HepG2 (cell line): ENCODE measurements at regions not wholly inside any gene's neighbourhood (a gene's known extent, or its start where the extent isn't known, plus 50 kb on each side); places are given as distances from the start of the nearest gene placed in this dataset.

Experiments used
- ATAC-seq: fragments of 200-7000 bp; cut with Tn5 transposase; 3 replicates; pipeline ENCODE4 v1.9.1; 2020; ENCODE audit warnings: mild to moderate bottlenecking, moderate library complexity
- BruUV-seq: library from RNA; stranded (reverse); fragments of 400-500 nt; replicated peaks from 2 replicates; lab custom pipeline; 2021; lab: Mats Ljungman, UMichigan
- CTCF ChIA-PET: fragments of 300-600 bp; formaldehyde crosslinking; extraction: SDS; loops from one replicate; lab custom pipeline; 2021; ENCODE audit warnings: low total read pairs, inconsistent platforms, low intra/inter-chr PET ratio; lab: Yijun Ruan, JAX
- POLR2A ChIA-PET: fragments of 350-600 bp; sonication (Branson Sonifier 250); formaldehyde crosslinking; loops from one replicate; lab custom pipeline; 2020; ENCODE audit warnings: antibody characterized with exemption, inconsistent platforms; lab: Yijun Ruan, JAX
- DNase-seq: peaks from one replicate; pipeline ENCODE4 v3.0.0-alpha.2; 2015; ENCODE audit warnings: low spot score
- FAIRE-seq: peaks from 3 replicates; lab custom pipeline; 2011; peaks lifted over from hg19 to GRCh38; lab: Jason Lieb, UNC
- H2AFZ ChIP-seq: one replicate; pipeline ENCODE4 v1.6.1; 2011; ENCODE audit warnings: low read length, inconsistent platforms
- H3K27ac ChIP-seq: fragments of 300-600 bp; 3 replicates; pipeline ENCODE4 v1.8.0; 2011; ENCODE audit warnings: mixed run types, mild to moderate bottlenecking, mixed read lengths, low read length, inconsistent platforms; ENCODE audit not compliant: insufficient read depth; ENCODE audit errors: extremely low read length
- H3K27me3 ChIP-seq, 2 experiments: fragments of 200-600 bp in 1 of 2; 2 replicates in 1 of 2; 3 replicates in 1 of 2; pipeline versions ENCODE4 v1.6.0 to v1.8.0; 2011; ENCODE audit warnings: low read length in 2 of 2, mild to moderate bottlenecking in 2 of 2, moderate library complexity in 2 of 2, inconsistent platforms in 1 of 2; ENCODE audit not compliant: insufficient read depth in 2 of 2, control insufficient read depth in 1 of 2
- H3K36me3 ChIP-seq, 2 experiments: fragments of 200-600 bp in 1 of 2; replicated peaks in 1 of 2; 2 replicates in 1 of 2; 3 replicates in 1 of 2; pipeline versions ENCODE4 v1.5.1 to v1.8.0; 2011; ENCODE audit warnings: low read length in 2 of 2, inconsistent platforms in 1 of 2; ENCODE audit not compliant: insufficient read depth in 2 of 2, control insufficient read depth in 1 of 2
- H3K4me1 ChIP-seq: 2 replicates; pipeline ENCODE4 v1.5.1; 2012; ENCODE audit warnings: low read length, inconsistent platforms; ENCODE audit not compliant: insufficient read depth
- H3K4me2 ChIP-seq: 2 replicates; pipeline ENCODE4 v1.6.0; 2011; ENCODE audit warnings: low read depth, low read length, inconsistent platforms
- H3K4me3 ChIP-seq, 3 experiments: fragments of 200-600 bp in 1 of 3; sonication (generic), shearing (Covaris generic) in 1 of 3; replicated peaks in 1 of 3; 2 replicates each; pipeline ENCODE4 v1.5.1; 2011 to 2016; ENCODE audit warnings: low read length in 3 of 3, inconsistent platforms in 2 of 3, low read depth in 2 of 3, mild to moderate bottlenecking in 2 of 3, control low read depth in 1 of 3, mixed read lengths in 1 of 3; ENCODE audit not compliant: insufficient read depth in 1 of 3
- H3K79me2 ChIP-seq: one replicate; pipeline ENCODE4 v1.6.1; 2011; ENCODE audit warnings: low read length, inconsistent platforms; ENCODE audit not compliant: insufficient read depth
- H3K9ac ChIP-seq: 2 replicates; pipeline ENCODE4 v1.6.0; 2011; ENCODE audit warnings: mild to moderate bottlenecking, low read depth, low read length, inconsistent platforms; ENCODE audit not compliant: insufficient read depth
- H3K9me3 ChIP-seq: 2 replicates; pipeline ENCODE4 v1.5.1; 2012; ENCODE audit warnings: mild to moderate bottlenecking, low read length
- H4K20me1 ChIP-seq: 2 replicates; pipeline ENCODE4 v1.6.0; 2011; ENCODE audit warnings: inconsistent platforms, mild to moderate bottlenecking, low read length, moderate library complexity; ENCODE audit not compliant: insufficient read depth
- CEBPB ChIP-seq: IDR thresholded peaks from 2 replicates; pipeline ENCODE4 v1.6.1; 2011; ENCODE audit warnings: low read depth, low read length, improper control_type of control experiment, borderline replicate concordance
- CEBPZ ChIP-seq: IDR thresholded peaks from 2 replicates; pipeline ENCODE4 v1.6.1; 2012; ENCODE audit warnings: low read length, improper control_type of control experiment
- ZBTB33 ChIP-seq: sonication (generic); formaldehyde crosslinking; IDR thresholded peaks from 2 replicates; pipeline ENCODE4 v1.4.0; 2020; ENCODE audit warnings: missing genetic modification reagents
- ZNF768 ChIP-seq: sonication (generic); formaldehyde crosslinking; IDR thresholded peaks from 2 replicates; pipeline ENCODE4 v1.4.0; 2020; ENCODE audit warnings: missing genetic modification reagents
- WGBS: methylation state at CpG from one replicate; pipeline ENCODE4 v1.1.6; 2017; ENCODE audit warnings: low lambda C conversion rate; 5-methylcytosine and 5-hydroxymethylcytosine counted together
- in situ Hi-C: cut with HindIII; loops from 2 replicates; pipeline ENCODE4 v1.10.0; 2017; ENCODE audit warnings: low pct_unique_long_range_greater_than_20kb; ENCODE audit not compliant: extremely low pct_ligation_motif_present
- intact Hi-C: fragments of 100-400 bp; cut with micrococcal nuclease; formaldehyde crosslinking; loops from one replicate; pipeline ENCODE4 v1.10.0; 2022; ENCODE audit not compliant: unreplicated experiment

- H3K9me3 ChIP-seq: no peaks in the 10 kb centered on the region
- in situ Hi-C loops (no loop called here), intact Hi-C loops (no loop called here)
- ATAC-seq (no peak), DNase-seq (no peak), FAIRE-seq (no peak)
- 92% methylated on average over 12 of the region's 13 CpGs for WGBS
- ChIA-PET CTCF (no interaction called here), POLR2A (interaction anchor here (1.2 kb wide), 1 partner anchor 22 kb away, joined by 3 read pairs; no protein-coding TSS in a partner anchor)
- H3K4me2 ChIP-seq: no peak overlapping the region
- peaks cover 10% of the 10 kb centered on the region for H3K79me2 ChIP-seq
- no peak overlapping the region for H3K9ac ChIP-seq
- H3K4me3 ChIP-seq: no peak overlapping the region
- peaks cover 26% of the 10 kb centered on the region; the same call in 1 of the 2 replicates for H4K20me1 ChIP-seq
- no TSS peak for BruUV-seq
- H3K4me1 ChIP-seq: peaks cover 27% of the 10 kb centered on the region
- no peak overlapping the region for H3K27ac ChIP-seq
- H3K36me3 ChIP-seq: peaks cover 7 to 11% of the 10 kb centered on the region in 2 experiments; a peak in 3 of 5 replicates
- no peaks in the 10 kb centered on the region for H3K27me3 ChIP-seq
- no peak for TF ChIP-seq CEBPZ
- peak; percentile 59; the same call in 1 of the 2 replicates for TF ChIP-seq ZBTB33 (CRISPR knock-in tag)
- peak; percentile 97 for TF ChIP-seq ZNF768 (CRISPR knock-in tag)
- TF ChIP-seq CEBPB: peak; percentile 31; the same call in 1 of the 2 replicates
- no peak overlapping the region for H2AFZ ChIP-seq
These were observed 70.4 kb downstream of the NCOR2 start for GRCh38 chr12:124497039-124497438.
